WTC11 (cell line): ENCODE measurements at regions not wholly inside any gene's neighbourhood (a gene's known extent, or its start where the extent isn't known, plus 50 kb on each side); places are given as distances from the start of the nearest gene placed in this dataset.

Experiments used
- ATAC-seq: fragments of 200-7000 bp; cut with Tn5 transposase; 2 replicates; pipeline ENCODE4 v1.10.0; 2021; ENCODE audit warnings: mild to moderate bottlenecking, moderate library complexity
- CTCF ChIA-PET: fragments of 300-600 bp; sonication (Branson Sonifier 250); formaldehyde crosslinking; loops from one replicate; lab custom pipeline; 2021; ENCODE audit warnings: antibody characterized with exemption; lab: Charles Lee
- POLR2A ChIA-PET: fragments of 350-600 bp; sonication (Branson Sonifier 250); formaldehyde crosslinking; loops from one replicate; lab custom pipeline; 2021; ENCODE audit warnings: antibody characterized with exemption; lab: Charles Lee
- DNase-seq: peaks from one replicate; pipeline ENCODE4 v3.0.0; 2021; ENCODE audit warnings: low spot score
- H3K27ac Mint-ChIP-seq: 2 replicates; pipeline ENCODE4 v1.8.0; 2021; ENCODE audit warnings: mixed read lengths
- H3K27me3 Mint-ChIP-seq: 2 replicates; pipeline ENCODE4 v1.8.0; 2021; ENCODE audit warnings: low read depth, mild to moderate bottlenecking, moderate library complexity, mixed read lengths
- H3K36me3 Mint-ChIP-seq: 2 replicates; pipeline ENCODE4 v1.8.0; 2021; ENCODE audit warnings: mixed read lengths
- H3K4me1 Mint-ChIP-seq: 2 replicates; pipeline ENCODE4 v1.8.0; 2022; ENCODE audit warnings: mixed read lengths
- H3K4me3 Mint-ChIP-seq: 2 replicates; pipeline ENCODE4 v1.8.0; 2021; ENCODE audit warnings: mild to moderate bottlenecking, moderate library complexity, mixed read lengths
- H3K9me3 Mint-ChIP-seq: 2 replicates; pipeline ENCODE4 v1.8.0; 2021; ENCODE audit warnings: mixed read lengths
- E2F5 ChIP-seq: sonication (generic); formaldehyde crosslinking; IDR thresholded peaks from 2 replicates; pipeline ENCODE4 v1.8.1; 2022; ENCODE audit warnings: mild to moderate bottlenecking, moderate library complexity, missing genetic modification reagents
- ESRRA ChIP-seq: sonication (generic); formaldehyde crosslinking; IDR thresholded peaks from 2 replicates; pipeline ENCODE4 v1.8.1; 2022; ENCODE audit warnings: mild to moderate bottlenecking, missing genetic modification reagents, borderline replicate concordance
- FOXK1 ChIP-seq: sonication (generic); formaldehyde crosslinking; IDR thresholded peaks from 2 replicates; pipeline ENCODE4 v1.8.0; 2022; ENCODE audit warnings: mild to moderate bottlenecking, moderate library complexity, missing genetic modification reagents
- GABPB1 ChIP-seq: sonication (generic); formaldehyde crosslinking; IDR thresholded peaks from 2 replicates; pipeline ENCODE4 v1.8.1; 2023; ENCODE audit warnings: mild to moderate bottlenecking, missing genetic modification reagents
- GTF2I ChIP-seq: fragments of 250-450 bp; sonication (Bioruptor Pico); conservative IDR thresholded peaks from 2 replicates; pipeline ENCODE4 v1.4.0; 2021; ENCODE audit warnings: mild to moderate bottlenecking
- MYBL2 ChIP-seq: sonication (generic); formaldehyde crosslinking; IDR thresholded peaks from 2 replicates; pipeline ENCODE4 v1.8.1; 2023; ENCODE audit warnings: mild to moderate bottlenecking, moderate library complexity, missing genetic modification reagents
- NR1H2 ChIP-seq: sonication (generic); formaldehyde crosslinking; IDR thresholded peaks from 2 replicates; pipeline ENCODE4 v1.9.0; 2021; ENCODE audit warnings: mild to moderate bottlenecking, moderate library complexity, missing genetic modification reagents
- RORB ChIP-seq: fragments of 250-450 bp; sonication (Bioruptor Pico); IDR thresholded peaks from 2 replicates; pipeline ENCODE4 v1.9.0; 2021; ENCODE audit warnings: mild to moderate bottlenecking
- SMAD3 ChIP-seq: sonication (generic); formaldehyde crosslinking; IDR thresholded peaks from 2 replicates; pipeline ENCODE4 v1.8.0; 2022; ENCODE audit warnings: missing genetic modification reagents, mild to moderate bottlenecking, borderline replicate concordance
- SP1 ChIP-seq: sonication (generic); formaldehyde crosslinking; conservative IDR thresholded peaks from 2 replicates; pipeline ENCODE4 v1.8.1; 2022; ENCODE audit warnings: missing genetic modification reagents
- ZNF219 ChIP-seq: sonication (generic); formaldehyde crosslinking; IDR thresholded peaks from 2 replicates; pipeline ENCODE4 v1.8.0; 2023; ENCODE audit warnings: missing genetic modification reagents, mild to moderate bottlenecking, borderline replicate concordance
- ZNF396 ChIP-seq: fragments of 250-450 bp; sonication (Bioruptor Pico); IDR thresholded peaks from 2 replicates; pipeline ENCODE4 v1.8.0; 2021; ENCODE audit warnings: mild to moderate bottlenecking, moderate library complexity, borderline replicate concordance
- ZNF671 ChIP-seq: fragments of 250-450 bp; sonication (Bioruptor Pico); IDR thresholded peaks from 2 replicates; pipeline ENCODE4 v1.8.0; 2021; ENCODE audit warnings: mild to moderate bottlenecking
- TF ChIP-seq, protein P1 (sequence below): sonication (generic); formaldehyde crosslinking; IDR thresholded peaks from 2 replicates; pipeline ENCODE4 v1.8.1; 2023; ENCODE audit warnings: mild to moderate bottlenecking, missing genetic modification reagents, borderline replicate concordance
- TF ChIP-seq, protein P2 (sequence below): fragments of 250-450 bp; sonication (Bioruptor Pico); IDR thresholded peaks from 2 replicates; pipeline ENCODE4 v1.9.0; 2021; ENCODE audit warnings: mild to moderate bottlenecking
- TF ChIP-seq, protein P3 (sequence below): fragments of 200-600 bp; IDR thresholded peaks from 2 replicates; pipeline ENCODE4 v1.8.0; 2022; ENCODE audit warnings: antibody characterized with exemption
- TF ChIP-seq, protein P4 (sequence below): sonication (generic); formaldehyde crosslinking; IDR thresholded peaks from 2 replicates; pipeline ENCODE4 v1.8.0; 2022; ENCODE audit warnings: missing genetic modification reagents

DNA sequence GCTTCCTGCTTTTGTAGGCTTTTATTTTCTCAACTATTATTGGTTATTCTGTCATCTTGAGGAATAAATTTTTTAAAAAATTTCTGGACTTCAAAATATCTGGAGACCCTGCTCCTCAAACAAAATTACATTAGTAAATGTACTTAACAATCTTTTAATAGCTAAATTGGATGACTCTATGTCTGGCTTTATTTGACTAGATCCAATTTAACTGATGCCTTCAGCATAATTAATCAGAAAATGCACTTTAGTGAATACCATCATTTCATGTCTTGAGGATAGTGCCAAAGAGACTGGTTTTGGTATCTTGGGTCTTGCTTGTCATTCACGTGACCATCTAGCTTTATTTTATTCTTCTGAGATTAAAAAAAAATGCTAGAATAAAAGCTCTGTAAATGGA is 1301.2 kb downstream of the JRKL start:
- Mint-ChIP-seq H3K36me3 (peaks cover 6% of the 10 kb centered on the region), H3K9me3 (peaks cover 16% of the 10 kb centered on the region), H3K4me3 (no peak overlapping the region), H3K27ac (no peak overlapping the region), H3K4me1 (peaks cover 8% of the 10 kb centered on the region), H3K27me3 (no peaks in the 10 kb centered on the region; the same call in 1 of the 2 replicates)
- ChIA-PET CTCF (no interaction called here), POLR2A (no interaction called here)
- TF ChIP-seq ZNF671 (CRISPR knock-in tag) (no peak), SP1 (CRISPR knock-in tag) (no peak), RORB (CRISPR knock-in tag) (no peak), SMAD3 (no peak), MYBL2 (CRISPR knock-in tag) (no peak), ESRRA (CRISPR knock-in tag) (no peak), ZNF219 (CRISPR knock-in tag) (no peak), E2F5 (CRISPR knock-in tag) (no peak), GABPB1 (no peak), ZNF396 (CRISPR knock-in tag) (no peak), GTF2I (CRISPR knock-in tag) (no peak), NR1H2 (no peak), FOXK1 (CRISPR knock-in tag) (no peak)
- TF ChIP-seq, protein P1, sequence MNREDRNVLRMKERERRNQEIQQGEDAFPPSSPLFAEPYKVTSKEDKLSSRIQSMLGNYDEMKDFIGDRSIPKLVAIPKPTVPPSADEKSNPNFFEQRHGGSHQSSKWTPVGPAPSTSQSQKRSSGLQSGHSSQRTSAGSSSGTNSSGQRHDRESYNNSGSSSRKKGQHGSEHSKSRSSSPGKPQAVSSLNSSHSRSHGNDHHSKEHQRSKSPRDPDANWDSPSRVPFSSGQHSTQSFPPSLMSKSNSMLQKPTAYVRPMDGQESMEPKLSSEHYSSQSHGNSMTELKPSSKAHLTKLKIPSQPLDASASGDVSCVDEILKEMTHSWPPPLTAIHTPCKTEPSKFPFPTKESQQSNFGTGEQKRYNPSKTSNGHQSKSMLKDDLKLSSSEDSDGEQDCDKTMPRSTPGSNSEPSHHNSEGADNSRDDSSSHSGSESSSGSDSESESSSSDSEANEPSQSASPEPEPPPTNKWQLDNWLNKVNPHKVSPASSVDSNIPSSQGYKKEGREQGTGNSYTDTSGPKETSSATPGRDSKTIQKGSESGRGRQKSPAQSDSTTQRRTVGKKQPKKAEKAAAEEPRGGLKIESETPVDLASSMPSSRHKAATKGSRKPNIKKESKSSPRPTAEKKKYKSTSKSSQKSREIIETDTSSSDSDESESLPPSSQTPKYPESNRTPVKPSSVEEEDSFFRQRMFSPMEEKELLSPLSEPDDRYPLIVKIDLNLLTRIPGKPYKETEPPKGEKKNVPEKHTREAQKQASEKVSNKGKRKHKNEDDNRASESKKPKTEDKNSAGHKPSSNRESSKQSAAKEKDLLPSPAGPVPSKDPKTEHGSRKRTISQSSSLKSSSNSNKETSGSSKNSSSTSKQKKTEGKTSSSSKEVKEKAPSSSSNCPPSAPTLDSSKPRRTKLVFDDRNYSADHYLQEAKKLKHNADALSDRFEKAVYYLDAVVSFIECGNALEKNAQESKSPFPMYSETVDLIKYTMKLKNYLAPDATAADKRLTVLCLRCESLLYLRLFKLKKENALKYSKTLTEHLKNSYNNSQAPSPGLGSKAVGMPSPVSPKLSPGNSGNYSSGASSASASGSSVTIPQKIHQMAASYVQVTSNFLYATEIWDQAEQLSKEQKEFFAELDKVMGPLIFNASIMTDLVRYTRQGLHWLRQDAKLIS (CRISPR knock-in tag): no peak
- TF ChIP-seq, protein P2, sequence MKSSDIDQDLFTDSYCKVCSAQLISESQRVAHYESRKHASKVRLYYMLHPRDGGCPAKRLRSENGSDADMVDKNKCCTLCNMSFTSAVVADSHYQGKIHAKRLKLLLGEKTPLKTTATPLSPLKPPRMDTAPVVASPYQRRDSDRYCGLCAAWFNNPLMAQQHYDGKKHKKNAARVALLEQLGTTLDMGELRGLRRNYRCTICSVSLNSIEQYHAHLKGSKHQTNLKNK (CRISPR knock-in tag): no peak
- TF ChIP-seq, protein P3, sequence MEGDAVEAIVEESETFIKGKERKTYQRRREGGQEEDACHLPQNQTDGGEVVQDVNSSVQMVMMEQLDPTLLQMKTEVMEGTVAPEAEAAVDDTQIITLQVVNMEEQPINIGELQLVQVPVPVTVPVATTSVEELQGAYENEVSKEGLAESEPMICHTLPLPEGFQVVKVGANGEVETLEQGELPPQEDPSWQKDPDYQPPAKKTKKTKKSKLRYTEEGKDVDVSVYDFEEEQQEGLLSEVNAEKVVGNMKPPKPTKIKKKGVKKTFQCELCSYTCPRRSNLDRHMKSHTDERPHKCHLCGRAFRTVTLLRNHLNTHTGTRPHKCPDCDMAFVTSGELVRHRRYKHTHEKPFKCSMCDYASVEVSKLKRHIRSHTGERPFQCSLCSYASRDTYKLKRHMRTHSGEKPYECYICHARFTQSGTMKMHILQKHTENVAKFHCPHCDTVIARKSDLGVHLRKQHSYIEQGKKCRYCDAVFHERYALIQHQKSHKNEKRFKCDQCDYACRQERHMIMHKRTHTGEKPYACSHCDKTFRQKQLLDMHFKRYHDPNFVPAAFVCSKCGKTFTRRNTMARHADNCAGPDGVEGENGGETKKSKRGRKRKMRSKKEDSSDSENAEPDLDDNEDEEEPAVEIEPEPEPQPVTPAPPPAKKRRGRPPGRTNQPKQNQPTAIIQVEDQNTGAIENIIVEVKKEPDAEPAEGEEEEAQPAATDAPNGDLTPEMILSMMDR: no peak
- TF ChIP-seq, protein P4, sequence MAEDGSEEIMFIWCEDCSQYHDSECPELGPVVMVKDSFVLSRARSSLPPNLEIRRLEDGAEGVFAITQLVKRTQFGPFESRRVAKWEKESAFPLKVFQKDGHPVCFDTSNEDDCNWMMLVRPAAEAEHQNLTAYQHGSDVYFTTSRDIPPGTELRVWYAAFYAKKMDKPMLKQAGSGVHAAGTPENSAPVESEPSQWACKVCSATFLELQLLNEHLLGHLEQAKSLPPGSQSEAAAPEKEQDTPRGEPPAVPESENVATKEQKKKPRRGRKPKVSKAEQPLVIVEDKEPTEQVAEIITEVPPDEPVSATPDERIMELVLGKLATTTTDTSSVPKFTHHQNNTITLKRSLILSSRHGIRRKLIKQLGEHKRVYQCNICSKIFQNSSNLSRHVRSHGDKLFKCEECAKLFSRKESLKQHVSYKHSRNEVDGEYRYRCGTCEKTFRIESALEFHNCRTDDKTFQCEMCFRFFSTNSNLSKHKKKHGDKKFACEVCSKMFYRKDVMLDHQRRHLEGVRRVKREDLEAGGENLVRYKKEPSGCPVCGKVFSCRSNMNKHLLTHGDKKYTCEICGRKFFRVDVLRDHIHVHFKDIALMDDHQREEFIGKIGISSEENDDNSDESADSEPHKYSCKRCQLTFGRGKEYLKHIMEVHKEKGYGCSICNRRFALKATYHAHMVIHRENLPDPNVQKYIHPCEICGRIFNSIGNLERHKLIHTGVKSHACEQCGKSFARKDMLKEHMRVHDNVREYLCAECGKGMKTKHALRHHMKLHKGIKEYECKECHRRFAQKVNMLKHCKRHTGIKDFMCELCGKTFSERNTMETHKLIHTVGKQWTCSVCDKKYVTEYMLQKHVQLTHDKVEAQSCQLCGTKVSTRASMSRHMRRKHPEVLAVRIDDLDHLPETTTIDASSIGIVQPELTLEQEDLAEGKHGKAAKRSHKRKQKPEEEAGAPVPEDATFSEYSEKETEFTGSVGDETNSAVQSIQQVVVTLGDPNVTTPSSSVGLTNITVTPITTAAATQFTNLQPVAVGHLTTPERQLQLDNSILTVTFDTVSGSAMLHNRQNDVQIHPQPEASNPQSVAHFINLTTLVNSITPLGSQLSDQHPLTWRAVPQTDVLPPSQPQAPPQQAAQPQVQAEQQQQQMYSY (CRISPR knock-in tag): no peak
- no peak for ATAC-seq
- no peak for DNase-seq
